Right lobe of liver (tissue), 6 donors: ENCODE measurements at regions not wholly inside any gene's neighbourhood (a gene's known extent, or its start where the extent isn't known, plus 50 kb on each side); places are given as distances from the start of the nearest gene placed in this dataset.
A peak's percentile ranks its signal among the peaks of the same experiment; 100 is the strongest.

Experiments used
- ATAC-seq, 4 donors: fragments of 200-7000 bp; cut with Tn5 transposase; one replicate each; pipeline ENCODE4 v1.9.1; 2020; ENCODE audit warnings: mild to moderate bottlenecking in 4 of 4, moderate library complexity in 4 of 4
- DNase-seq, 3 donors: peaks; one replicate each; pipeline ENCODE4 v3.0.0-alpha.2; 2020
- H3K27ac ChIP-seq, 3 donors: fragments of 200-600 bp; one replicate each; pipeline ENCODE4 v1.8.0; 2022
- H3K27me3 ChIP-seq, 2 donors: fragments of 200-600 bp; one replicate each; pipeline ENCODE4 v1.8.0; 2022
- H3K36me3 ChIP-seq, 4 donors: fragments of 200-600 bp; sonication (generic) in 1 of 4; one replicate each; pipeline versions ENCODE4 v1.5.1 to v1.8.0; 2017 to 2022; ENCODE audit warnings: control low read depth in 1 of 4
- H3K4me1 ChIP-seq, 4 donors: fragments of 200-600 bp; sonication (generic) in 1 of 4; one replicate each; pipeline versions ENCODE4 v1.5.1 to v1.8.0; 2017 to 2022; ENCODE audit warnings: control low read depth in 1 of 4
- H3K4me3 ChIP-seq, 3 donors: fragments of 200-600 bp; one replicate each; pipeline ENCODE4 v1.8.0; 2022
- H3K9me3 ChIP-seq, 4 donors: fragments of 200-600 bp; sonication (generic) in 1 of 4; one replicate each; pipeline versions ENCODE4 v1.5.1 to v1.8.0; 2017 to 2022; ENCODE audit warnings: control low read depth in 1 of 4
- POLR2A ChIP-seq: fragments of 450-650 bp; IDR thresholded peaks from one replicate; pipeline ENCODE4 v1.6.1; 2017; ENCODE audit warnings: antibody characterized with exemption, mild to moderate bottlenecking
- WGBS: methylation state at CpG from one replicate; pipeline ENCODE4 v1.1.6; 2018; ENCODE audit warnings: low coverage, low lambda C conversion rate; ENCODE audit not compliant: insufficient coverage; ENCODE audit errors: missing lambda C conversion rate; 5-methylcytosine and 5-hydroxymethylcytosine counted together
- intact Hi-C, 2 donors: fragments of 100-400 bp; cut with DNase I; formaldehyde crosslinking; loops; one replicate each; pipeline versions ENCODE4 v1.11.2 to v1.14.1; 2022
- TF ChIP-seq, protein P1 (sequence below), 4 donors: fragments of 200-600 bp in 3 of 4; fragments of 450-650 bp in 1 of 4; IDR thresholded peaks; one replicate each; pipeline versions ENCODE4 v1.5.1 to v1.8.0; 2016 to 2022; ENCODE audit warnings: antibody characterized with exemption in 4 of 4, mild to moderate bottlenecking in 2 of 4
- donor health status: DM: no; HTN: yes; CAD: no.
- donor health status: DM: no; HTN: no; CAD: no.
- donor health status: DM: no; HTN: no; CAD: no.
- donor health status: DM: no; HTN: yes; CAD: no.
- donor health status: DM: no; HTN: yes; CAD: no.

DNA sequence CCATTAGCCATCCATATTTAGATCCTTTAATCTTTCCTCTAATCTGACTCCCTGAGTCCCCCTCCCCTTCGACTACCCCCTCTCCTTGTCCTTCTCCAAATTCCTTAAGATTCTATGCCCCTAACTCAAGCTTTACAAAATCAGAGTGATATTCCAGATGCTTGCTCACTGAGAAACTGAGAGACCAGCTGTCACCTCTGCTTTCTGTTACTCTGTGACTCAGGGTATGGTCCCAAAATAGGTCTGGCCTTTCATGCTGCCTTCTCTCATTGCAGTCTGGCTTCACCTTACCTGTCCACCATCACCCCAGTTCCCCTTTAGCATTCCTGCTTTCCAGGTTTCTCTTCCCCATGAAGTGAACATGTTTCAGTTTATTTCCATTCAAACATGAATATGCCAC, 383.3 kb upstream of the SLC30A5 start:
- Histone ChIP-seq H3K4me1 (no peaks in the 10 kb centered on the region), H3K36me3 (no peaks in the 10 kb centered on the region), H3K27me3 (no peaks in the 10 kb centered on the region), H3K9me3 (no peaks in the 10 kb centered on the region), H3K4me3 (no peak overlapping the region), H3K27ac (no peak overlapping the region)
- 82% methylated on average over 1 of the region's 1 CpG for WGBS
- TF ChIP-seq POLR2A, result no peak
- TF ChIP-seq, protein P1, sequence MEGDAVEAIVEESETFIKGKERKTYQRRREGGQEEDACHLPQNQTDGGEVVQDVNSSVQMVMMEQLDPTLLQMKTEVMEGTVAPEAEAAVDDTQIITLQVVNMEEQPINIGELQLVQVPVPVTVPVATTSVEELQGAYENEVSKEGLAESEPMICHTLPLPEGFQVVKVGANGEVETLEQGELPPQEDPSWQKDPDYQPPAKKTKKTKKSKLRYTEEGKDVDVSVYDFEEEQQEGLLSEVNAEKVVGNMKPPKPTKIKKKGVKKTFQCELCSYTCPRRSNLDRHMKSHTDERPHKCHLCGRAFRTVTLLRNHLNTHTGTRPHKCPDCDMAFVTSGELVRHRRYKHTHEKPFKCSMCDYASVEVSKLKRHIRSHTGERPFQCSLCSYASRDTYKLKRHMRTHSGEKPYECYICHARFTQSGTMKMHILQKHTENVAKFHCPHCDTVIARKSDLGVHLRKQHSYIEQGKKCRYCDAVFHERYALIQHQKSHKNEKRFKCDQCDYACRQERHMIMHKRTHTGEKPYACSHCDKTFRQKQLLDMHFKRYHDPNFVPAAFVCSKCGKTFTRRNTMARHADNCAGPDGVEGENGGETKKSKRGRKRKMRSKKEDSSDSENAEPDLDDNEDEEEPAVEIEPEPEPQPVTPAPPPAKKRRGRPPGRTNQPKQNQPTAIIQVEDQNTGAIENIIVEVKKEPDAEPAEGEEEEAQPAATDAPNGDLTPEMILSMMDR (IDR thresholded peaks at IDR 0.05), result no peak
- ATAC-seq (no peak), DNase-seq (no peak)
- intact Hi-C loops, result no loop called here

DNA sequence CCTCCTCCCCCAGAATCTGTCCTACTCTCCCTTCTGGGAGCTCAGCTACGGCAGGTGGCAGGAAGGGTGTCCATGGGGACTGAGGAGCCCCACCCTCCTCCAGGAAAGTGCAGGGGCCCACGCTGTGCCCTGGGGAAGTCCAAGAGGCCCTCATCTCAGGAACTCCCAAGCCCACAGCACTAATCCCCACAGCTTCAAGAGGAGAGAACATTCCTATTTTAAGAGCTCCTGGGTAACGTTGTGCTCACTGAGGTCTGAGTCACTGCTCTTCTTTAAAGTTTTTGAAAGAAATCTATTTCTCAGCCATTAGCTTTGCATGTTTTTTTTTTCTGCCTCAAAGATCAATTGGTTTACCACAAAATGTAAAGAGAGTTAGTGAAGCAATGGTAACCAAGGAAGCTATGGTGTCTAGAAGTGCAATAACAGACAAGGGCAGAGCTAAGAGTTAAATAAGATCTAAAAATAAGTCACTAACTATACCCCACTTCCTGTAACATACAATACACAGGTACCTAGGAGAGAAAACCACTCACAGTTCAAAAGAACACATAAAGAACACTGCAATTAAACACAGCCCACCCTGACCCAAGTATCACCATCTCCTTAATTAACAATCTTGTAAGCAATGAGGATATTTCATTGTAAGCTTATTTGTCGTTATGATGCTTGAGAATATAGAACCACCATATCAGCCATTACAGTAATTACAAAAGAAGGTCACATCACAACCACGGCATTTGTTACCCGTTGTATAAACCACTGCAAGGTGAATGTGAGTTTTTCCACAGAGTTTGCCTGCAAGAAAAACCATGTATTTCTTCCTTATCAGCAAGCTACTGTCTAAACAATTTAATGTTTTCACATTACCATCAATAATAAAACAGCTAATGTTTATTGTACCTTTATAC, 382.3 kb upstream of the SLC30A5 start:
- no peak overlapping the region for H3K4me3 ChIP-seq
- H3K9me3 ChIP-seq, result no peaks in the 10 kb centered on the region
- intact Hi-C loops, result no loop called here
- no peak overlapping the region for H3K27ac ChIP-seq
- ATAC-seq (peak in 1 of 4 donors; percentile 36), DNase-seq (no peak)
- no peaks in the 10 kb centered on the region for H3K27me3 ChIP-seq
- H3K36me3 ChIP-seq, result no peaks in the 10 kb centered on the region
- 79% methylated on average over 6 of the region's 6 CpGs for WGBS
- TF ChIP-seq, protein P1 (IDR thresholded peaks at IDR 0.05), result no peak
- TF ChIP-seq POLR2A, result no peak
- no peaks in the 10 kb centered on the region for H3K4me1 ChIP-seq

DNA sequence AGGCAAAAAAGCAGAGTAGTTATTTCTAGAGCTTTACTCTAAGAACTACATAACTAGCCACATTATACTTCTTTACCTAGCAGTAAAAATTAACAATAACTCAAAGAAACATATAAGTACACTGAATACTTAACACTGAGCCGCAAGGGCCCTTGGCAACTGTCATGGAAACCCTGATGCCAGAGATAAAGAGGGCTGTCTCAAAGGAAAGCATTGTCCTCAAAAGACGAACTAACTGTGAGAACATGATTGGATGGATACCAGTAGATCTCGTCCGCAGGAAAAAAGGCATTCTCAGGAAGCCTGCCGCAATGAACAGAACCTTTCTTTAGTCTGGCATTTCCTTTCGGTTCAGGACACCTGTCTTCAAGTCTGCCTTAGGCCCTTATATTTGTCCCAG, 379.0 kb upstream of the SLC30A5 start:
- Histone ChIP-seq H3K36me3 (no peaks in the 10 kb centered on the region), H3K27ac (no peak overlapping the region), H3K4me1 (no peaks in the 10 kb centered on the region), H3K4me3 (no peak overlapping the region), H3K27me3 (no peaks in the 10 kb centered on the region), H3K9me3 (no peaks in the 10 kb centered on the region)
- DNase-seq, result no peak
- TF ChIP-seq POLR2A, result no peak
- TF ChIP-seq, protein P1 (IDR thresholded peaks at IDR 0.05), result no peak
- intact Hi-C loops, result no loop called here
- WGBS, result 79% methylated on average over 5 of the region's 6 CpGs
- no peak for ATAC-seq

DNA sequence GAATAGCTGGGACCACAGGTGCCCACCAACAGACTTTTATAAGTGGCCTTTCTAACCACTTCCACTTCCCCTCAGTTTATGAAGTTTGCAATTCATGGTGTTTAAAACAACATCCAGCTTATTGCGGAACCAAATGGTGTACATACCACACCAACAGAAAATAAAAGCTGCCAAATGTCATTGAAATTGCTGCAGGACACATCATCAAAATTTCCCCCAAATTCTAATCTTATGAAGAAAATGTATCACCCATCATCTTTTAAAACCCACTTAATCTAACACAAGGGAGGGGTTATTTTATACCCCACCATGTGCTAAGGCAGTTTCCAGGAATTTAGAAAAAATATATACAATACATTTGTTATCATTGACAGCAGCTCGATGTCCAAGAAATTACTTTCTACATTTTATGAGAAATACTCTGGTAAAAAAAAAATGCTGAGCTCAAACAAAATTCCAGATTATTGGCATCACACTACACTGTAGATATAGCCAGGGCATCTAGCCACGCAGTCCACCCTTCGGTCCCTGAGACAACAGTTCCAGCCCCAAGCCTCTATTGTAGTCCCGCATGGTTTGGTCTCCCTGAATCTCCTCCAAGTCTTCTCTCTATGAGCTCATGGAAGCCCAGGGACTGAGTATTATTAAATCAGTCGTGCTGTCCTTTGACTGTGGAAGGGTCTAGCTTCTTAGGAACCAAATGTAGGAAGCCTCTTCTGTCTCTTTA, 372.8 kb upstream of the SLC30A5 start:
- TF ChIP-seq, protein P1 (IDR thresholded peaks at IDR 0.05), result no peak
- Histone ChIP-seq H3K4me1 (no peaks in the 10 kb centered on the region), H3K27ac (no peak overlapping the region), H3K4me3 (no peak overlapping the region), H3K9me3 (no peaks in the 10 kb centered on the region), H3K27me3 (no peaks in the 10 kb centered on the region), H3K36me3 (no peaks in the 10 kb centered on the region)
- intact Hi-C loops, result no loop called here
- DNase-seq, result no peak
- 75% methylated on average over 6 of the region's 6 CpGs for WGBS
- ATAC-seq, result no peak
